ENCODE measurements at regions not wholly inside any gene's neighbourhood (a gene's known extent, or its start where the extent isn't known, plus 50 kb on each side); places are given as distances from the start of the nearest gene placed in this dataset.

DNA sequence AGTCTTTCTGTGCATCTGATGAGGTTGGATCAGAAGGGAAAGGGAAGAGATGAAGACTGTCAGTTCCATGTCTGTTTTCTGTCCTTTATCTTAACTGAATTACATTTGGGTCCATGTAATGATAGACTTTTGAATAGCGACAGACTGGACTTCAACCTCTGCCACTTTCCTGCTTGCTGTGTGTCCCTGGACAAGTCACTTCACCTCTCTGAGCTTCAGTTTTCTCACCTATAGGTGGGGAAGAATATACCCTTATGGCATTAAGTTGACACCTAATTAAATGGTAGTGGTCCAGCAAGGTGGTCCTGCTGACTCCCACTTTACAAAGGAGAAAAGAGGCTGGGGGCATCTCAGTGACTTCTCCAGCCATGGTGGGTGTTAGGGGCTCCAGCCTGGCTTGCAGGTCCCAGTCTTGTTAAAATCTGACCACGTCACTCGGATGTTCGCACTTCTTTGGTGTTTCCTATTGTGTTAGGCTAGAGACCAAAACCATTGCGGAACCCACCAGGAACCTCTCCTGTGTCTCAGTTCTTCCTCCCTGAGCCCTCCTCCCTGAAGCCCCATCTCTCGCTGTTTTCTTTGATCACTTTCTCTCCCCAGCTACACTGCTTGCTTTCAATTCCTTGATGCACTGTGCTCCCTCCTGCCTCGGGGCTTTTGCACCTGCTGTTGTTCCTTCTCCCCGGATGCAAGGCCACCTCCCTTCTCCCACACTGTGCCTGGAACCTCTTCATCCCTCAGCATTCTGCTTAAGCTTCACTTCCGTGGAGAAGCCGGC is 256.5 kb downstream of the NSG2 start:
- no peak for TF ChIP-seq EZH2 (IDR thresholded peaks at IDR 0.05; ENCODE audit: insufficient read depth, poor library complexity, severe bottlenecking)
- no peak for TF ChIP-seq EZH2phosphoT487 (IDR thresholded peaks at IDR 0.05; ENCODE audit: insufficient read depth, low read depth)
